SK-N-MC (cell line): ENCODE measurements at regions not wholly inside any gene's neighbourhood (a gene's known extent, or its start where the extent isn't known, plus 50 kb on each side); places are given as distances from the start of the nearest gene placed in this dataset.

Source experiments
- EZH2 ChIP-seq: fragments of 200-600 bp; sonication (generic); IDR thresholded peaks from one replicate; pipeline ENCODE4 v1.6.1; 2017; ENCODE audit warnings: antibody characterized with exemption
- POLR2AphosphoS5 ChIP-seq: IDR thresholded peaks from 2 replicates; pipeline ENCODE4 v1.6.1; 2012; ENCODE audit warnings: mild to moderate bottlenecking, low read depth, low read length, borderline replicate concordance

DNA sequence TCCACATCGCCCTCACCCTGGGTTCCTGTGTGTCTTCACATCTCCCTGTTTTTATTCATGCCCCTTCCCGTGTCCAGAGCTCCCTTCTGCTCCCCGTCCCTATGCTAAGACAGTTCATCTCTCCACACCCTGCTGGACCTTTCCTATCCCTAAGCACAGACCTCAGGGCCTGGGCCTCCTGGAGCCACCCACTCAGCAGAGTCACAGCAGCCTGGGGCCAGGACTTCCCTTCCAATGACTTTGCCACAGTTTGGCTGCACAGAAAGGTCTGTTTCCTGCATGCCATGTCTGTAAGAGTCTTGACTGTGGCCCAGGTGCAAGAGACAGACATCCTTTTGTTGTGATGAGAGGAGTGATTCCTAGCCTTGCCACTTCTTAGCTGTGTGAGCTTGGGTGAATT lies 470.7 kb downstream of the TSHZ3 start:
- no peak for TF ChIP-seq POLR2AphosphoS5
- no peak for TF ChIP-seq EZH2
